HPDE6-E6E7 (cell line): ENCODE measurements at regions not wholly inside any gene's neighbourhood (a gene's known extent, or its start where the extent isn't known, plus 50 kb on each side); places are given as distances from the start of the nearest gene placed in this dataset.
"Not testable (repeated sequence)": the region's sequence is repeated elsewhere in the genome, so short reads cannot be mapped to it uniquely, and the experiment has no call there.

Experiments
- DNase-seq: peaks from one replicate; pipeline ENCODE4 v3.0.0; 2011; ENCODE audit warnings: missing footprints; ENCODE audit errors: extremely low spot score

- no peak for DNase-seq
These were observed 483.5 kb downstream of the UTRN start for GRCh38 chr6:144768551-144769075.

DNA sequence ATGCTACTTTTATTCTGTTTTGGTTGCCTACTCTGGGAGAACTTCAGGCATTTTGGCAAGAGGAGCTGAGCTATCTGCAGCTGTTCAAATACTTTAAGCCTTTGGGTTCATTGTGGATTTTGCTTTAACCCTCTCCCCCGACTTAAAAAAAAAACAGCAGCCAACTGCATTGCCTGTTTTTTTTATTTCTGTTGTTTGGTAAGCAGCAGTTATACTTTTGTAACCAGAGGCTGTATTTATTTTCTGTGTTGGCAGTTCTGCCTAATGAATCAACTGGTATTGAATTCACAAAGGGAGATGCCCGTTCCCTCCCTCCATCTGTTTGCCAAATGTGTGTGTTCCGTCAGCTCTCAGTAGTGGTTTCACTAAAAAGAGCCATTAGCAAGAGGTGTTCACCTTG lies 484.0 kb downstream of the UTRN start:
- no peak for DNase-seq

GRCh38 chr6:144776031-144776819 lies 491.1 kb downstream of the UTRN start:
- no peak for DNase-seq

DNA sequence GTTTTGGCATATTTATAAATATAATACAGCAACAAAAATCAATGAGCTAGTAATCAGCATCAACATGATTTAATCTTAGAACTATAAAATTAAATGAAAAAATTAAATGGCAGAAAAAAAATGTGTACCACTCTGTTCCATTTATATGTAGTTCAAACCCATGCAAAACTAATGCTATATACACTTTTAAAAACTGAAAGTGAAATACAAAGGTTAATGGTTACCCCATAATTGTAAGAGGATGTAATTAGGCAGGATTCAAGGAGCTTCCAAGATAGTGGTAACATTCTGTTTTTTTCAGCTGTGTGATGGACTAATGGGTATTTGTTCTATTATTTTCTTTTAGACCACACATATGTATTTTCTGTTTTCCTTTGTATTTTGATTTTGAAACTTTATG lies 492.1 kb downstream of the UTRN start:
- no peak for DNase-seq

DNA sequence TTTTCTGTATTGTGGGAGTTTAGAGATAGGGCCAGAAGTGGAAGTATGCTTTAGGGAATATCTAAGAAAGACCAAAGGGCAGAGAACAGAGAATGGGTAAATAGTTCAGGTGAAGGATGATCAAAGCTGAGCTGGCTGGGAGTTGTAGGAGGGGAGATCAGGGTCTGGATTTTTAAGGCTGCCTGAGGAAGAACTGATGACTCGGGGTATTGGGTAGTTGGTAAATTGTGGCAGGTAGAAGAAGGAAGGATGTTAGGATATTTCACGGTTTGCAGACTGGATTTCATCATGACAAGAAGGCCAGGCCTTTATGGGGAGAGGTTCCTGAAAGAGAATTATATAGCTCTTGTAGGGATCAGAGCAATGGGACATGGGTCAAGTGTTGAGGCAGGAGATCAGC lies 492.9 kb downstream of the UTRN start:
- no peak for DNase-seq

DNA sequence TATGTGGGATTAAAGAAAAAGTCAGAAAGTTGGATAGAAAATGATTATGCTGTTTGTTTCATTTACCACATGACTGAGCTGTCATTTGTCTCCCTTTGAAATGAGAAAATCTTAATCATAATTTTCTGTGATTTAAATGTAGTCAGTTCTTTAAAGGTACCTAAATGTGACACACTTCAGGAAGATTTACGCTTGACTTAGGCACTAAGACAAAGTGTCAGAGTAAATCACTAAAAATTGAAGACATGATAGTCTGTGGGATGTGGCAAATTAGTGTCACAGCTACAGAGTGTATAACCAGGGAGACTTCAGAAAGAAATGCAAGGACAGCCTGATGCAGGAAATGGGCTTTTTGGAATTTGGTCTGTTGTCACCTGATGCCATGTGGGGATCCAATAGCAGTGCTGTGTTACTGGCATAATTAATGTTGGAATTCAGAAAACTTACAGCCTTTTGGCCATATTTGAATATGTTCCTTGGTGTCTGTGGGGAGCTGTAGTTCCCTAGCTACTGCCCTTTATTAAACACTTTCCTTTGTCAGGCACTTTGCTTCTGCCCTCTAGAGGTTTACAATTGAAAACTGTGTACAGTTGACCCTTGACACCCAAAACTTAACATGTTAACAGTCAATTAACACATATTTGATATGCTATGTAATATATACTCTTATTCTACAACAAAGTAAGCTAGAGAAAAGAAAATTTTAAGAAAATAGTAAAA lies 493.8 kb downstream of the UTRN start:
- DNase-seq, result no peak

DNA sequence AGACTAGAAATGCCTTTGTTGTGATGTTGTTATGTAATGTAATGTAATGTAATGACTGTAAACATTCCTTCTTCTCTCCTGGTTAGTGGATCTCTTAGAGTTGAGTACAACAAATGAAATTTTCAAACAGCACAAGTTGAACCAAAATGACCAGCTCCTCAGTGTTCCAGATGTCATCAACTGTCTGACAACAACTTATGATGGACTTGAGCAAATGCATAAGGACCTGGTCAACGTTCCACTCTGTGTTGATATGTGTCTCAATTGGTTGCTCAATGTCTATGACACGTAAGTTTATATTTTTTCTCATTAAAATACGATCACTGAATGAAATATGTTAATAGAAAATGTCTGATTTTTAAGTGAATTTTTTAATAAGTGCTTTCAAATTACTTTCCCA lies 496.7 kb downstream of the UTRN start:
- no peak for DNase-seq

DNA sequence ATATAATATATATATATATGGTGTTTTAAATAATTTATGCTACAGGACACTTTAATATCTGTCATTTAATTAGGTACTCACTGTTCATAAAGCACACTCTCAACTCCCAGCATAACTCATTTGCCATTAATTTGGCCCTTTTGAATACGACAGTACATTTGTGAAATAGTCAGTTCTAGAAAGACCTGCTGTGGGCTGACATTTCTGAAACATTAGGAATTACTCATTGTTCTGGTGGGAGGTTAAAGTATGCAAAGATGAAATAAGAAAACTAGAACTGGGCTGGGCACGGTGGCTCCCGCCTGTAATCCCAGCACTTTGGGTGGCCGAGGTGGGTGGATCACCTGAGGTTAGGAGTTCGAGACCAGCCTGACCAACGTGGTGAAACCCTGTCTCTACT lies 497.5 kb downstream of the UTRN start:
- DNase-seq, result no peak

- no peak for DNase-seq
These were observed 499.9 kb downstream of the UTRN start for GRCh38 chr6:144785056-144785455.

GRCh38 chr6:144786825-144787224 lies 501.7 kb downstream of the UTRN start:
- no peak for DNase-seq

DNA sequence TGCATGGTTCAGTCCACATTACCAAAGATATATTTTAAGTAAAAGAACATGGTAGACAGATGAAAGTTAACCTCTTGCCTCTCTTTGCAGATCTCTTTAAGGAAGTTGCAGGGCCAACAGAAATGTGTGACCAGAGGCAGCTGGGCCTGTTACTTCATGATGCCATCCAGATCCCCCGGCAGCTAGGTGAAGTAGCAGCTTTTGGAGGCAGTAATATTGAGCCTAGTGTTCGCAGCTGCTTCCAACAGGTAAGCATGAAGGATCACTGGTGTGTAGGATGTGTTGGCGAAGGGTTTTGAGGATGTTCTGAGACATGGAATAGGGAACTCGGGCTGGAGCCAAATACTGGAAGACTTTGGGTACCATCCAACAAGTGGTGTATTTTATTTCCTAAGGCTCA lies 508.6 kb downstream of the UTRN start:
- DNase-seq, result no peak

- DNase-seq, result not testable (repeated sequence)
These were observed 509.9 kb downstream of the UTRN start for GRCh38 chr6:144795022-144795421.

DNA sequence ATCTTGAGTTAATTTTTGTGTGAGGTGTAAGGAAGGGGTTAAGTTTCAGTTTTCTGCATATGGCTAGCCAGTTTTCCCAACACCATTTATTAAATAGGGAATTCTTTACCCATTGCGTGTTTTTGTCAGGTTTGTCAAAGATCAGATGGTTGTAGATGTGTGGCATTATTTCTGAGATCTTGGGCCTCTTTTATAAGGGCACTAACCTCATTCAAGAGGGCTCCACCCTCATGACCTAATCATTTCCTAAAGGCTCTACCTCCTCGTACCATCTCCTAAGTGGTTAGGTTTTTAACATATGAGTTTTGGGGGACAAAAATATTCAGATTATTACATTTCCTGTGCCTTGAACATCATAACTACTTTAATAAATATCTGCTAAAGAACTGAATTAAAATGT lies 510.9 kb downstream of the UTRN start:
- no peak for DNase-seq

GRCh38 chr6:144797881-144798589 lies 512.9 kb downstream of the UTRN start:
- DNase-seq, result peak; percentile 11

DNA sequence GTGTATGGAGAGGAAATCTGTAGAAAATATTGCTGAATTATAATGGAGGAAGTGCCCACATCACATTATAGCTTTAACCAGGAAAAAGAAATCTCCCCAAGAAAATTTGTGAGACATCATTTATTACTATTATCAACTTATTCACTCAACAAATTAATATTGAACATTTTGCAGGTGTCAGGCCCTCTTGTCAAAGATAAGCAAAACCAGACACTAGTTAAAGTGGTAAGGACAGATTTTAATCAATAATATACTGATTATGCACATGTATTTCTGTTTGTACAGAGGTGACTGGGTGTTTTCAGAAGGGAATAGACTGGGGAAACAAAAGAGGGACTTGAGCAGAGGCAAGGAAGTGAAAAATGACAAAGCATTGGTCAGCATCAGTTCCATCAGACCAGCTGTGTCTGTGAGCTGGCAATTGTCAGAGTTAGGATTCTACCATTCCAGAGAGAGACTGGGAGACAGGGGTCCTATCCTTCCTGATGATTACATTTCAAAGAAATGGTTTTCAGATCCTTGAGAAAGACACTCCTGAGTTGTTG lies 519.2 kb downstream of the UTRN start:
- no peak for DNase-seq

GRCh38 chr6:144805049-144805448 lies 519.9 kb downstream of the UTRN start:
- DNase-seq, result no peak

- DNase-seq, result no peak
These were observed 521.1 kb downstream of the UTRN start for GRCh38 chr6:144806222-144806621.

DNA sequence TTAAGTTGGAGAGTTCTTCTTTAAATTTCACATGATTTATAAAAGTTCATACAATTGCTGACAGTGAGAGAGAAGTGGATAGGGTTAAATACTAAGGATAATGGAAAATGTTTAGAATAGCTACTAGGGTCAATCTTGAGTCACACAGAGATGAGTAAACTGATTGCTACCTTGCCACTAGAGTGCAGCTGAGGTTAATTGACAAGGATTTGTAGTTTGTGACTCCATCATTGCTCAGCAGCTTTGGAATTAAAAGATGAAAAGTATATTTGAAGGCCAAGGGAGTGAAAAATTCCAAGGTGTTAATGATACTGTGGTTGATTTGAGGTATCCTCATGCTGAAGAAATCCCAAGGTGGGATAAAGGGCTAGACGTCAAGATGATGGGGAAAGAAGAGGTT lies 524.0 kb downstream of the UTRN start:
- peak; percentile 31 for DNase-seq

DNA sequence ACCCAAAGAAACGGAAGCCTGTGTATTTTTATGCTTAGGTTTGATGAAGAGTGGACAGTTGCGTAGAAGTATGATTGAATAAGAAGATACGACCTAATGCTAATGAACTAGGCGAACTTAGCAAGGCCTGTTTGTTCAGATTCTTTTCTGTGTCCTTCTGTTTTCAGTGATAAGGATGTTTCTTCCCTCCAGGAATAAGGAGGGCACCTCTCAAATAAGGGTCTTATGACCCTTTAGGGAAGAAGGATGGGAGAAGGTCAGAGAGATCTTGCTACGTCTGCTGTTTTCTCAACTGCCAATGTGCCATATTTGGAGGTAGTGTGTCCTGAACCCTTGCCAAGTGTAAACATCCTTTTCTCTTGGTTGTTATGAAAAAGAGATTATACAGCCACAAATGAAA lies 524.8 kb downstream of the UTRN start:
- no peak for DNase-seq

GRCh38 chr6:144811140-144811539 lies 526.0 kb downstream of the UTRN start:
- DNase-seq, result no peak

DNA sequence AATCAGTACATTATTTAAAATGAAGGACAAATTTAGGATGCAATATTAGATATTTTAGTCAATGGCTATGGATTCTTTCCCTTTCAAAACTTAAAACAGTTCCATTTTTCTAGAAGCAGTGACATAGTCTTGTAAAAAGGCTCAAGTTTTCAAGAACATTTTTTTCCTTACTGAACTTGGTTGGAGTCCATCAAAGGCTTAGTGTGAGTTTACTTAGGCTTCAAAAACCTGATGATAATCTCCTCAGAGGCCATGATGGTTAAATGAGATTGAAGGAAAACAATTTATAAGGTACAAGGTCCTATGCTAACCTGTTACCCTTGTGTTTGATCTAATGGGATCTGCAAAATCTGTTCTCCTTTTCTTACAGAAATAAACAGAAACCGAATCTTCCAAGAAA lies 531.8 kb downstream of the UTRN start:
- no peak for DNase-seq

GRCh38 chr6:144820270-144820669 lies 535.1 kb downstream of the UTRN start:
- no peak for DNase-seq
